Loucy (cell line): ENCODE measurements at regions not wholly inside any gene's neighbourhood (a gene's known extent, or its start where the extent isn't known, plus 50 kb on each side); places are given as distances from the start of the nearest gene placed in this dataset.

Experiments
- H2AFZ ChIP-seq: fragments of 200-600 bp; sonication (generic); 2 replicates; pipeline ENCODE4 v1.6.0; 2016; ENCODE audit warnings: antibody characterized with exemption, mild to moderate bottlenecking, low read length, moderate library complexity
- H3F3A ChIP-seq: fragments of 200-600 bp; 2 replicates; pipeline ENCODE4 v1.6.0; 2016; ENCODE audit warnings: antibody characterized with exemption, low read depth, mild to moderate bottlenecking
- H3K27me3 ChIP-seq: fragments of 200-600 bp; sonication (generic); 2 replicates; pipeline ENCODE4 v1.6.1; 2014; ENCODE audit warnings: low read length, mild to moderate bottlenecking; ENCODE audit not compliant: insufficient read depth, poor library complexity, severe bottlenecking
- H3K36me3 ChIP-seq: fragments of 200-600 bp; sonication (generic); 2 replicates; pipeline ENCODE4 v1.6.1; 2016; ENCODE audit warnings: low read length; ENCODE audit not compliant: insufficient read depth
- H3K4me1 ChIP-seq: fragments of 200-600 bp; sonication (generic); 2 replicates; pipeline ENCODE4 v1.5.1; 2014; ENCODE audit warnings: low read length, mild to moderate bottlenecking; ENCODE audit not compliant: insufficient read depth, poor library complexity, severe bottlenecking
- H3K4me2 ChIP-seq: fragments of 200-600 bp; sonication (generic); 2 replicates; pipeline ENCODE4 v1.6.0; 2014; ENCODE audit warnings: antibody characterized with exemption, low read length, low read depth, mild to moderate bottlenecking; ENCODE audit not compliant: poor library complexity, severe bottlenecking
- H3K4me3 ChIP-seq: fragments of 200-600 bp; sonication (generic); 2 replicates; pipeline ENCODE4 v1.5.1; 2014; ENCODE audit warnings: low read length, mild to moderate bottlenecking, mixed read lengths; ENCODE audit not compliant: poor library complexity, severe bottlenecking
- H3K79me2 ChIP-seq: fragments of 200-600 bp; sonication (generic); 2 replicates; pipeline ENCODE4 v1.6.1; 2014; ENCODE audit warnings: low read length; ENCODE audit not compliant: insufficient read depth
- H3K9ac ChIP-seq: fragments of 200-600 bp; sonication (generic); 2 replicates; pipeline ENCODE4 v1.6.0; 2014; ENCODE audit warnings: mild to moderate bottlenecking, low read depth, low read length, moderate library complexity; ENCODE audit not compliant: poor library complexity, severe bottlenecking
- H3K9me2 ChIP-seq: fragments of 200-600 bp; sonication (generic); replicated peaks from 2 replicates; pipeline ENCODE4 v1.6.1; 2016; ENCODE audit warnings: low read depth, low read length, mixed read lengths
- H3K9me3 ChIP-seq: fragments of 200-600 bp; sonication (generic); 2 replicates; pipeline ENCODE4 v1.6.1; 2014; ENCODE audit warnings: mild to moderate bottlenecking, antibody characterized with exemption, low read length, low read depth; ENCODE audit not compliant: insufficient read depth
- H4K20me1 ChIP-seq: fragments of 200-600 bp; sonication (generic); 2 replicates; pipeline ENCODE4 v1.6.0; 2014; ENCODE audit warnings: antibody characterized with exemption, low read length, mild to moderate bottlenecking; ENCODE audit not compliant: insufficient read depth, poor library complexity, severe bottlenecking
- CTCF ChIP-seq: fragments of 200-600 bp; sonication (generic); conservative IDR thresholded peaks from 2 replicates; pipeline ENCODE4 v1.5.1; 2014; ENCODE audit warnings: mild to moderate bottlenecking, antibody characterized with exemption, low read length
- EZH2phosphoT487 ChIP-seq: fragments of 200-600 bp; IDR thresholded peaks from 2 replicates; pipeline ENCODE4 v1.6.1; 2018; ENCODE audit warnings: antibody characterized with exemption, mild to moderate bottlenecking, moderate library complexity, borderline replicate concordance

GRCh38 chr13:87368639-87369038, 302.5 kb upstream of the SLITRK5 start:
- H3K4me3 ChIP-seq: no peak overlapping the region
- TF ChIP-seq EZH2phosphoT487: no peak
- H3K79me2 ChIP-seq: no peaks in the 10 kb centered on the region
- H3K36me3 ChIP-seq: no peaks in the 10 kb centered on the region
- H2AFZ ChIP-seq: no peak overlapping the region
- H3F3A ChIP-seq: no peaks in the 10 kb centered on the region
- H3K4me1 ChIP-seq: no peaks in the 10 kb centered on the region
- no peaks in the 10 kb centered on the region for H3K27me3 ChIP-seq
- H3K9me2 ChIP-seq: no peaks in the 10 kb centered on the region
- no peak overlapping the region for H3K4me2 ChIP-seq
- no peaks in the 10 kb centered on the region for H3K9me3 ChIP-seq
- H4K20me1 ChIP-seq: no peaks in the 10 kb centered on the region
- H3K9ac ChIP-seq: no peak overlapping the region

- Histone ChIP-seq H4K20me1 (no peaks in the 10 kb centered on the region), H3K9me2 (no peaks in the 10 kb centered on the region), H3K27me3 (no peaks in the 10 kb centered on the region), H3K9ac (no peak overlapping the region), H3K9me3 (no peaks in the 10 kb centered on the region), H3K79me2 (no peaks in the 10 kb centered on the region), H3F3A (no peaks in the 10 kb centered on the region), H2AFZ (no peak overlapping the region), H3K4me3 (no peak overlapping the region), H3K36me3 (no peaks in the 10 kb centered on the region), H3K4me2 (no peak overlapping the region), H3K4me1 (no peaks in the 10 kb centered on the region)
- TF ChIP-seq CTCF (no peak), EZH2phosphoT487 (no peak)
These were observed 295.1 kb upstream of the SLITRK5 start for GRCh38 chr13:87376081-87376480.

- no peak overlapping the region for H3K4me3 ChIP-seq
- no peaks in the 10 kb centered on the region for H3K36me3 ChIP-seq
- no peaks in the 10 kb centered on the region for H3F3A ChIP-seq
- H3K79me2 ChIP-seq: no peaks in the 10 kb centered on the region
- H2AFZ ChIP-seq: no peak overlapping the region
- no peak overlapping the region for H3K4me2 ChIP-seq
- no peaks in the 10 kb centered on the region for H3K9me2 ChIP-seq
- no peaks in the 10 kb centered on the region for H4K20me1 ChIP-seq
- TF ChIP-seq CTCF: no peak
- no peak for TF ChIP-seq EZH2phosphoT487
- no peak overlapping the region for H3K9ac ChIP-seq
- no peaks in the 10 kb centered on the region for H3K27me3 ChIP-seq
- H3K9me3 ChIP-seq: no peaks in the 10 kb centered on the region
- H3K4me1 ChIP-seq: no peaks in the 10 kb centered on the region
These were observed 287.1 kb upstream of the SLITRK5 start for GRCh38 chr13:87384099-87384498.

GRCh38 chr13:87393358-87393757, 277.8 kb upstream of the SLITRK5 start:
- no peak overlapping the region for H2AFZ ChIP-seq
- no peaks in the 10 kb centered on the region for H3K27me3 ChIP-seq
- H3K4me1 ChIP-seq: no peaks in the 10 kb centered on the region
- H3F3A ChIP-seq: no peaks in the 10 kb centered on the region
- no peak overlapping the region for H3K9ac ChIP-seq
- no peaks in the 10 kb centered on the region for H3K9me3 ChIP-seq
- no peak for TF ChIP-seq EZH2phosphoT487
- TF ChIP-seq CTCF: no peak
- H3K79me2 ChIP-seq: no peaks in the 10 kb centered on the region
- no peaks in the 10 kb centered on the region for H3K36me3 ChIP-seq
- no peaks in the 10 kb centered on the region for H3K9me2 ChIP-seq
- H3K4me2 ChIP-seq: no peak overlapping the region
- no peaks in the 10 kb centered on the region for H4K20me1 ChIP-seq
- no peak overlapping the region for H3K4me3 ChIP-seq
